ENCODE measurements at regions not wholly inside any gene's neighbourhood (a gene's known extent, or its start where the extent isn't known, plus 50 kb on each side); places are given as distances from the start of the nearest gene placed in this dataset.

DNA sequence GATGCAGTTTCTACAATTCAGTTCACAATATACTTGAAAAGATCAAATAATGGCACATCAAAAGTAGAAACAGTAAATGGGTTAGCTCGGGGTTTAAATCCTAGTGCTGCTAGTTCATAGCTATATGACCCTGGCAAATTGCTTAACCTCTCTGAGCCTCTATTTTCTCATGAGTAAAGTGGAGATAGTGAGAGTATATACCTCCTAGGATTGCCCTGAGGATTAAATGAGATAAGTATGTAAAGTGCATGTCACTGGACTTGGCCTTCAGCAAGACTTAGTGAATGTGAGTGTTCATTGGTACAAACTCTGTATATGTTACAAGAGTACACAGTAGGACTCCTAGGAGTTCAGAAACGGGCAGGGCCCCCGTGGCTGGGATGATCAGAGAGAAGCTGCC, 248.3 kb downstream of the DLEU7 start:
- ATAC-seq (no peak), DNase-seq (no peak)
- Histone ChIP-seq H3K27ac (peak overlapping the region in 4 of 12 donors; percentile 11 to 51 (median 30)), H3K4me3 (no peak overlapping the region), H3K27me3 (no peaks in the 10 kb centered on the region), H3K36me3 (no peaks in the 10 kb centered on the region), H3K9me3 (no peaks in the 10 kb centered on the region), H3K4me1 (peaks cover 0 to 52% (median 31%) of the 10 kb centered on the region in 12 donors)
- 81 to 92% (median 86%) methylated on average over 3 of the region's 3 CpGs for WGBS, 4 donors
- intact Hi-C loops (cut with DNase I): loop anchor here in 5 of 10 donors (5.0 to 10.0 kb wide), 5 partner anchors 87 to 470 kb away; no protein-coding TSS in a partner anchor
- TF ChIP-seq, protein P1, sequence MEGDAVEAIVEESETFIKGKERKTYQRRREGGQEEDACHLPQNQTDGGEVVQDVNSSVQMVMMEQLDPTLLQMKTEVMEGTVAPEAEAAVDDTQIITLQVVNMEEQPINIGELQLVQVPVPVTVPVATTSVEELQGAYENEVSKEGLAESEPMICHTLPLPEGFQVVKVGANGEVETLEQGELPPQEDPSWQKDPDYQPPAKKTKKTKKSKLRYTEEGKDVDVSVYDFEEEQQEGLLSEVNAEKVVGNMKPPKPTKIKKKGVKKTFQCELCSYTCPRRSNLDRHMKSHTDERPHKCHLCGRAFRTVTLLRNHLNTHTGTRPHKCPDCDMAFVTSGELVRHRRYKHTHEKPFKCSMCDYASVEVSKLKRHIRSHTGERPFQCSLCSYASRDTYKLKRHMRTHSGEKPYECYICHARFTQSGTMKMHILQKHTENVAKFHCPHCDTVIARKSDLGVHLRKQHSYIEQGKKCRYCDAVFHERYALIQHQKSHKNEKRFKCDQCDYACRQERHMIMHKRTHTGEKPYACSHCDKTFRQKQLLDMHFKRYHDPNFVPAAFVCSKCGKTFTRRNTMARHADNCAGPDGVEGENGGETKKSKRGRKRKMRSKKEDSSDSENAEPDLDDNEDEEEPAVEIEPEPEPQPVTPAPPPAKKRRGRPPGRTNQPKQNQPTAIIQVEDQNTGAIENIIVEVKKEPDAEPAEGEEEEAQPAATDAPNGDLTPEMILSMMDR (IDR thresholded peaks at IDR 0.05): no peak

DNA sequence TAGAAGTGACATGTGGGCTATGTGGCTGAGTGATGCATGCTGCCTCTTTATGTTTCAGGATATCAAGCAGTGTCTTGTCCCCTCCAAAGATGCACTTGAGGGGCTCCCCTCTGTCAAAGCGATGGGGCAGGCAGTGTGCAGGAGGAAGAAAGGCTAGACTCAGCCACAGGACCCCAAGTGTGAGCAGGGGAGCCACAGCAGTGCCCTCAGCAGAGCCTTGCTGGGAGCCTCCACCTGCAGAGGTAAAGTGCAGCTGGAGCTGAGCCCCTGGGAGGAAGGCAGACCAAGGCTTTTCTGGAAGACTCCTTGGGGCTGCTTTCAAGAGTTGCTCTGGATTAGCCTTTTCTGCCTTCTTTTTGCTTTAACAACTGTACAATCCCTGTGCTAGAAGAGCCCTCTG, 247.3 kb downstream of the DLEU7 start:
- H3K27me3 ChIP-seq: no peaks in the 10 kb centered on the region
- 82 to 100% (median 93%) methylated on average over 1 of the region's 1 CpG for WGBS, 4 donors
- no peak for DNase-seq
- no peaks in the 10 kb centered on the region for H3K36me3 ChIP-seq
- H3K9me3 ChIP-seq: no peaks in the 10 kb centered on the region
- TF ChIP-seq POLR2A (IDR thresholded peaks at IDR 0.05): no peak
- TF ChIP-seq, protein P1 (IDR thresholded peaks at IDR 0.05): no peak
- H3K4me1 ChIP-seq: peaks cover 0 to 53% (median 31%) of the 10 kb centered on the region in 12 donors
- H3K4me3 ChIP-seq: no peak overlapping the region
- ATAC-seq: no peak
- H3K27ac ChIP-seq: peak overlapping the region in 6 of 12 donors; percentile 17 to 56 (median 42)
- intact Hi-C loops (cut with DNase I): loop anchor here in 5 of 10 donors (5.0 to 10.0 kb wide), 5 partner anchors 86 to 471 kb away; no protein-coding TSS in a partner anchor

DNA sequence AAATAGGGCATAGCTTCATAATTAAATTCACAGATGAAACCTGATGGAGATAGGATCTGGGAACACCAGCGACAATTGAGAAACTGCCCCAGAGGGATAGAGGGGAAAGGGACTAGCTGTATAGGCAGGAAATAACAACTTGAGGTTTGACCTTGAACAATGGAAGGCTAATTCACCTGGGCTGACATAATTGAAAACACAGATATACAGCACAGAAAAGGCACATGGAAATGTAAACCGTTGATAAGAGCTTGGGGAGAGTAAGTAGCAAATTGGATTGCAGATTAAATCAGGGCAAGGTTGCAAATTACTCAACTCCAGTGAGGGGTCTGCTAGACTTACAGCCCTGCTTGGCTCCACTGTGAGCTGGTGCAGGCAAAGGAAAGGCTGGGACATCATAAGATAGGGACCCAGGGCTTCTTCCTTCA, 246.7 kb downstream of the DLEU7 start:
- ATAC-seq (peak; percentile 53 to 90 (median 66)), DNase-seq (peak in 1 of 5 donors; percentile 20)
- intact Hi-C loops (cut with DNase I): loop anchor here in 5 of 10 donors (1.0 to 10.0 kb wide), 6 partner anchors 86 to 472 kb away; no protein-coding TSS in a partner anchor
- H3K4me1 ChIP-seq: peaks cover 0 to 53% (median 31%) of the 10 kb centered on the region in 12 donors
- H3K27ac ChIP-seq: peak overlapping the region in 7 of 12 donors; percentile 5 to 61 (median 44)
- WGBS, 4 donors: 54 to 69% (median 60%) methylated on average over 2 of the region's 2 CpGs
- no peaks in the 10 kb centered on the region for H3K9me3 ChIP-seq
- H3K36me3 ChIP-seq: no peaks in the 10 kb centered on the region
- H3K4me3 ChIP-seq: no peak overlapping the region
- TF ChIP-seq, protein P1 (IDR thresholded peaks at IDR 0.05): no peak
- no peak for TF ChIP-seq POLR2A (IDR thresholded peaks at IDR 0.05)
- H3K27me3 ChIP-seq: no peaks in the 10 kb centered on the region

DNA sequence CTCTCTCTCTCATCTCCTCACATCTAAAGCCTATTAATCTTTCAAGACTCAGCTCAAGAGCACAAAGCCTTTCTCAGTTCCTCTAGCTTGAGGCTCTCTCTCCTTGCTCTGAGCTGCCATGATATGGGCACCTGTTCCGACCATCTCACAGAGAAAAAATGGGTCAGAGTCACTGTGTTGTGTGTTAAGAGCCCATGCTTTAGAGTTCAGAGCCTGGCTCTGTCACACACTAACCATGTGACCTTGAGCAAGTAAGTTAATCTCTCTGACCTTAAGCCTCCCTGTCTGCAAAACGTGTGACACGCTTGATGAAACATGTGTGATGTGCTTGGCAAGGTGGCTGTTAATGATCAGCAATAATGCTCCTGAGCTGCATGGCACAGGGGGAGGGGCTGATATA, 245.2 kb downstream of the DLEU7 start:
- Histone ChIP-seq H3K4me1 (peaks cover 0 to 53% (median 31%) of the 10 kb centered on the region in 12 donors), H3K9me3 (no peaks in the 10 kb centered on the region), H3K4me3 (no peak overlapping the region), H3K27ac (peak overlapping the region in 2 of 12 donors; percentile 25 to 51), H3K36me3 (no peaks in the 10 kb centered on the region), H3K27me3 (no peaks in the 10 kb centered on the region)
- intact Hi-C loops (cut with DNase I): loop anchor here in 5 of 10 donors (5.0 to 10.0 kb wide), 5 partner anchors 84 to 474 kb away; no protein-coding TSS in a partner anchor
- 37 to 47% (median 38%) methylated on average over 3 of the region's 3 CpGs for WGBS, 4 donors
- no peak for DNase-seq
- peak; percentile 47 to 84 (median 61) for ATAC-seq
- no peak for TF ChIP-seq POLR2A (IDR thresholded peaks at IDR 0.05)
- TF ChIP-seq, protein P1 (IDR thresholded peaks at IDR 0.05): no peak

Data from heart left ventricle (tissue), 16 donors.